ENCODE measurements at regions not wholly inside any gene's neighbourhood (a gene's known extent, or its start where the extent isn't known, plus 50 kb on each side); places are given as distances from the start of the nearest gene placed in this dataset.

DNA sequence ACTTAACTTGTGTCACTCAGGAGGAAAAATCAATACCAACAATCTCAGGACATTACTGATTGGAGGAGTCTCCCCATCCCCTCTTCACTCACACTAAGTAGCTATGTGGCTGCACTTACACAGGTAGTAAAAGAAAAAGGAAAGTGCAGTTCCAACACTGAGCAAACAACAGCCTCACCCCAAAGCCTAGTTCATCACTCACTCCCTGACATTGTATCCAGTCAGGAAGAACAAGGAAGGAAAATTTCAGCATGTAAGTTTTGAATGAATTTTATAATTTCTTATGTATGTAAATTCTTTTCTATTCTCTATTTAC is 273.4 kb downstream of the IGSF11 start:
- Histone ChIP-seq H3K9me3 (no peaks in the 10 kb centered on the region), H3K4me1 (no peaks in the 10 kb centered on the region), H3K4me3 (no peak overlapping the region), H3K27me3 (no peaks in the 10 kb centered on the region), H3K27ac (no peak overlapping the region), H3K36me3 (no peaks in the 10 kb centered on the region)
- in situ Hi-C loops (cut with MboI; ENCODE audit: low pct_ligation_motif_present in 1 of 4, low pct_unique_long_range_greater_than_20kb in 1 of 4, low sequenced_read_pairs in 3 of 4) (no loop called here), intact Hi-C loops (cut with DNase I; ENCODE audit: low total_unique reads) (no loop called here)
- no peak for TF ChIP-seq CTCF (IDR thresholded peaks at IDR 0.05)
- no peak for TF ChIP-seq POLR2A (IDR thresholded peaks at IDR 0.05)
- no peak for TF ChIP-seq POLR2AphosphoS5 (IDR thresholded peaks at IDR 0.05)
- TF ChIP-seq EP300 (IDR thresholded peaks at IDR 0.05; ENCODE audit: low read depth), result no peak
- DNase-seq, result no peak

GRCh38 chr3:118765636-118766305 is 268.9 kb downstream of the IGSF11 start:
- DNase-seq, result no peak
- Histone ChIP-seq H3K9me3 (no peaks in the 10 kb centered on the region), H3K4me3 (no peak overlapping the region), H3K27me3 (no peaks in the 10 kb centered on the region), H3K36me3 (no peaks in the 10 kb centered on the region), H3K27ac (no peak overlapping the region), H3K4me1 (no peaks in the 10 kb centered on the region)
- in situ Hi-C loops (cut with MboI; ENCODE audit: low pct_ligation_motif_present in 1 of 4, low pct_unique_long_range_greater_than_20kb in 1 of 4, low sequenced_read_pairs in 3 of 4) (no loop called here), intact Hi-C loops (cut with DNase I; ENCODE audit: low total_unique reads) (no loop called here)
- WGBS, 2 donors (ENCODE audit: low coverage in 1 of 2), result 84 to 88% methylated on average over 3 of the region's 3 CpGs
- TF ChIP-seq CTCF (IDR thresholded peaks at IDR 0.05) (no peak), POLR2A (IDR thresholded peaks at IDR 0.05) (no peak), EP300 (IDR thresholded peaks at IDR 0.05; ENCODE audit: low read depth) (no peak), POLR2AphosphoS5 (IDR thresholded peaks at IDR 0.05) (no peak)

GRCh38 chr3:118766306-118766669 is 268.4 kb downstream of the IGSF11 start:
- Histone ChIP-seq H3K9me3 (no peaks in the 10 kb centered on the region), H3K36me3 (no peaks in the 10 kb centered on the region), H3K27me3 (no peaks in the 10 kb centered on the region), H3K4me3 (no peak overlapping the region), H3K4me1 (no peaks in the 10 kb centered on the region), H3K27ac (no peak overlapping the region)
- TF ChIP-seq POLR2A (IDR thresholded peaks at IDR 0.05) (no peak), CTCF (IDR thresholded peaks at IDR 0.05) (no peak), POLR2AphosphoS5 (IDR thresholded peaks at IDR 0.05) (no peak), EP300 (IDR thresholded peaks at IDR 0.05; ENCODE audit: low read depth) (no peak)
- intact Hi-C loops (cut with DNase I; ENCODE audit: low total_unique reads), result no loop called here
- DNase-seq, result no peak
- in situ Hi-C loops (cut with MboI; ENCODE audit: low pct_ligation_motif_present in 1 of 4, low pct_unique_long_range_greater_than_20kb in 1 of 4, low sequenced_read_pairs in 3 of 4), result no loop called here

GRCh38 chr3:118772036-118772435 is 262.6 kb downstream of the IGSF11 start:
- 73 to 76% methylated on average over 2 of the region's 2 CpGs for WGBS, 2 donors (ENCODE audit: low coverage in 1 of 2)
- in situ Hi-C loops (cut with MboI; ENCODE audit: low pct_ligation_motif_present in 1 of 4, low pct_unique_long_range_greater_than_20kb in 1 of 4, low sequenced_read_pairs in 3 of 4), result no loop called here
- Histone ChIP-seq H3K4me3 (no peak overlapping the region), H3K36me3 (no peaks in the 10 kb centered on the region), H3K9me3 (no peaks in the 10 kb centered on the region), H3K27ac (no peak overlapping the region), H3K4me1 (no peaks in the 10 kb centered on the region), H3K27me3 (no peaks in the 10 kb centered on the region)
- no peak for TF ChIP-seq POLR2AphosphoS5 (IDR thresholded peaks at IDR 0.05)
- TF ChIP-seq EP300 (IDR thresholded peaks at IDR 0.05; ENCODE audit: low read depth), result no peak
- TF ChIP-seq CTCF (IDR thresholded peaks at IDR 0.05), result no peak
- no peak for TF ChIP-seq POLR2A (IDR thresholded peaks at IDR 0.05)
- intact Hi-C loops (cut with DNase I; ENCODE audit: low total_unique reads), result no loop called here
- DNase-seq, result no peak

Data from transverse colon (tissue), 4 donors.